ENCODE measurements at regions not wholly inside any gene's neighbourhood (a gene's known extent, or its start where the extent isn't known, plus 50 kb on each side); places are given as distances from the start of the nearest gene placed in this dataset.

- no peak overlapping the region for H3K4me3 ChIP-seq (replicated peaks in 1 of 4; ENCODE audit: control extremely low read depth in 1 of 4, insufficient read depth in 1 of 4, low read depth in 3 of 4, low read length in 4 of 4)
- no peaks in the 10 kb centered on the region for H3K36me3 ChIP-seq (ENCODE audit: control insufficient read depth, insufficient read depth, low read length)
- no peak for TF ChIP-seq EZH2 (IDR thresholded peaks at IDR 0.05; ENCODE audit: low read length, missing control alignments)
- TF ChIP-seq, protein P1, sequence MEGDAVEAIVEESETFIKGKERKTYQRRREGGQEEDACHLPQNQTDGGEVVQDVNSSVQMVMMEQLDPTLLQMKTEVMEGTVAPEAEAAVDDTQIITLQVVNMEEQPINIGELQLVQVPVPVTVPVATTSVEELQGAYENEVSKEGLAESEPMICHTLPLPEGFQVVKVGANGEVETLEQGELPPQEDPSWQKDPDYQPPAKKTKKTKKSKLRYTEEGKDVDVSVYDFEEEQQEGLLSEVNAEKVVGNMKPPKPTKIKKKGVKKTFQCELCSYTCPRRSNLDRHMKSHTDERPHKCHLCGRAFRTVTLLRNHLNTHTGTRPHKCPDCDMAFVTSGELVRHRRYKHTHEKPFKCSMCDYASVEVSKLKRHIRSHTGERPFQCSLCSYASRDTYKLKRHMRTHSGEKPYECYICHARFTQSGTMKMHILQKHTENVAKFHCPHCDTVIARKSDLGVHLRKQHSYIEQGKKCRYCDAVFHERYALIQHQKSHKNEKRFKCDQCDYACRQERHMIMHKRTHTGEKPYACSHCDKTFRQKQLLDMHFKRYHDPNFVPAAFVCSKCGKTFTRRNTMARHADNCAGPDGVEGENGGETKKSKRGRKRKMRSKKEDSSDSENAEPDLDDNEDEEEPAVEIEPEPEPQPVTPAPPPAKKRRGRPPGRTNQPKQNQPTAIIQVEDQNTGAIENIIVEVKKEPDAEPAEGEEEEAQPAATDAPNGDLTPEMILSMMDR (conservative IDR thresholded peaks at IDR 0.05 in 1 of 2, IDR thresholded peaks at IDR 0.05 in 1 of 2; ENCODE audit: low read depth in 1 of 2, low read length in 2 of 2), result no peak
- DNase-seq (ENCODE audit: low read depth in 2 of 2), result no peak
- no peak overlapping the region for H2AFZ ChIP-seq (ENCODE audit: low read length)
- no peaks in the 10 kb centered on the region for H3K79me2 ChIP-seq (ENCODE audit: control insufficient read depth, insufficient read depth, low read length)
- H4K20me1 ChIP-seq (ENCODE audit: control insufficient read depth, extremely low read depth, insufficient read depth, low read length), result no peaks in the 10 kb centered on the region
- H3K9ac ChIP-seq (ENCODE audit: insufficient read depth, low read length), result no peak overlapping the region
- H3K27me3 ChIP-seq (ENCODE audit: control insufficient read depth, insufficient read depth, low read length), result no peaks in the 10 kb centered on the region
- no peak overlapping the region for H3K27ac ChIP-seq (ENCODE audit: insufficient read depth, low read length)
- no peaks in the 10 kb centered on the region for H3K4me1 ChIP-seq (ENCODE audit: control insufficient read depth, extremely low read depth, insufficient read depth, low read length)
- no peaks in the 10 kb centered on the region for H3K9me3 ChIP-seq (ENCODE audit: control insufficient read depth, insufficient read depth, low read depth, low read length)
- H3K4me2 ChIP-seq (ENCODE audit: extremely low read depth, insufficient read depth, low read length), result no peak overlapping the region
These were observed 699.5 kb downstream of the DSC3 start for GRCh38 chr18:30343090-30343489.

DNA sequence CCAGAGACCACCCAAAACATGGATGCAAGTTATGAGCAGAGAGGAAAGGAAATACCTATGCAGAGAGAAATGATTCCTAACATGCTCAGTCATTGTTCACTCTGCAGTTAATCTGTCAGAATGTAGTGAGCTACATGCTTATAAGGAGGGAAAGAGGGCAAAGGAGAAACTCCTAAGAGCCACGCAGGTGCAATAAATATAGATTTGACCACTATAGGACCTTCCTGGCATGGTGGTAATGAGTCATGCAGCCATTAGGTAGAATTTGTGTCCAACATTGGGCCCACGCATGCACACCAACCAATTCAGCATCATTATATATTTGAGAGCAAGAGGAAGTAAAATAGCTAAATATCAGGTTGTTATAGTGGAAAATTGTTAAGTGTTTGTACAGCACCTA is 699.9 kb downstream of the DSC3 start:
- Histone ChIP-seq H4K20me1 (ENCODE audit: control insufficient read depth, extremely low read depth, insufficient read depth, low read length) (no peaks in the 10 kb centered on the region), H3K4me2 (ENCODE audit: extremely low read depth, insufficient read depth, low read length) (no peak overlapping the region), H3K79me2 (ENCODE audit: control insufficient read depth, insufficient read depth, low read length) (no peaks in the 10 kb centered on the region), H2AFZ (ENCODE audit: low read length) (no peak overlapping the region), H3K9ac (ENCODE audit: insufficient read depth, low read length) (no peak overlapping the region), H3K27me3 (ENCODE audit: control insufficient read depth, insufficient read depth, low read length) (no peaks in the 10 kb centered on the region), H3K4me3 (replicated peaks in 1 of 4; ENCODE audit: control extremely low read depth in 1 of 4, insufficient read depth in 1 of 4, low read depth in 3 of 4, low read length in 4 of 4) (no peak overlapping the region), H3K9me3 (ENCODE audit: control insufficient read depth, insufficient read depth, low read depth, low read length) (no peaks in the 10 kb centered on the region), H3K27ac (ENCODE audit: insufficient read depth, low read length) (no peak overlapping the region), H3K4me1 (ENCODE audit: control insufficient read depth, extremely low read depth, insufficient read depth, low read length) (no peaks in the 10 kb centered on the region), H3K36me3 (ENCODE audit: control insufficient read depth, insufficient read depth, low read length) (no peaks in the 10 kb centered on the region)
- TF ChIP-seq EZH2 (IDR thresholded peaks at IDR 0.05; ENCODE audit: low read length, missing control alignments), result no peak
- TF ChIP-seq, protein P1 (conservative IDR thresholded peaks at IDR 0.05 in 1 of 2, IDR thresholded peaks at IDR 0.05 in 1 of 2; ENCODE audit: low read depth in 1 of 2, low read length in 2 of 2), result no peak
- peak in 1 of 2 donors; percentile 0 for DNase-seq (ENCODE audit: low read depth in 2 of 2)

DNA sequence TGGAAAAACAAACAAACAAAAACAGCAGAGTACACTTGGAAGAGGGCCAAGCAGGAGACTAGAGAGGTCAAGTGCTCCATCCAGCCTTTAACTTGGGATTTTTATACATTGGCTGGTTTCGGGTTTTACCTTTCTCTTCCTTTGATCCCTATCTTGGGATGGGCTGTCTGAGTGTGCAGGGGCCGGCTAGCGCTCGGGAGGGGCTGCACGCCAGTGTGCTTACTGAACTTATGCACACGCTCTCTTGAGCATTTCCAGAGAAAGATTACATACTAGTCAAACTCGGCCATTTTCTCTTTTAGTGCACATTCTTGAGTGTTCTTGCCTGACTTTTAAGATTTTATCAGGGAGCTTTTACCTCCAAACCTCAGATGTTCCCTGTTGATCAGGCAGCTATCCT is 707.8 kb downstream of the DSC3 start:
- H3K9me3 ChIP-seq (ENCODE audit: control insufficient read depth, insufficient read depth, low read depth, low read length), result no peaks in the 10 kb centered on the region
- no peak overlapping the region for H3K4me3 ChIP-seq (replicated peaks in 1 of 4; ENCODE audit: control extremely low read depth in 1 of 4, insufficient read depth in 1 of 4, low read depth in 3 of 4, low read length in 4 of 4)
- no peaks in the 10 kb centered on the region for H3K36me3 ChIP-seq (ENCODE audit: control insufficient read depth, insufficient read depth, low read length)
- H3K27me3 ChIP-seq (ENCODE audit: control insufficient read depth, insufficient read depth, low read length), result no peaks in the 10 kb centered on the region
- H3K9ac ChIP-seq (ENCODE audit: insufficient read depth, low read length), result no peak overlapping the region
- H3K79me2 ChIP-seq (ENCODE audit: control insufficient read depth, insufficient read depth, low read length), result no peaks in the 10 kb centered on the region
- DNase-seq (ENCODE audit: low read depth in 2 of 2), result no peak
- no peak overlapping the region for H2AFZ ChIP-seq (ENCODE audit: low read length)
- H3K4me2 ChIP-seq (ENCODE audit: extremely low read depth, insufficient read depth, low read length), result no peak overlapping the region
- no peak overlapping the region for H3K27ac ChIP-seq (ENCODE audit: insufficient read depth, low read length)
- H4K20me1 ChIP-seq (ENCODE audit: control insufficient read depth, extremely low read depth, insufficient read depth, low read length), result no peaks in the 10 kb centered on the region
- no peak for TF ChIP-seq EZH2 (IDR thresholded peaks at IDR 0.05; ENCODE audit: low read length, missing control alignments)
- no peaks in the 10 kb centered on the region for H3K4me1 ChIP-seq (ENCODE audit: control insufficient read depth, extremely low read depth, insufficient read depth, low read length)

Data from fibroblast of lung (primary cell).